Thoracic aorta (tissue), 2 donors: ENCODE measurements at regions not wholly inside any gene's neighbourhood (a gene's known extent, or its start where the extent isn't known, plus 50 kb on each side); places are given as distances from the start of the nearest gene placed in this dataset.

Experiments
- ATAC-seq: fragments of 150-250 bp; one replicate; pipeline ENCODE4 v1.8.0; 2017; ENCODE audit warnings: low read depth; ENCODE audit not compliant: insufficient number of reproducible peaks, low FRiP score
- DNase-seq: peaks from one replicate; pipeline ENCODE4 v3.0.0-alpha.2; 2020; ENCODE audit warnings: low spot score
- H3K27ac ChIP-seq, 2 donors: fragments of 200-600 bp; sonication (generic); 1 replicate in 1 of 2; 2 replicates in 1 of 2; pipeline ENCODE4 v1.5.1; 2016; ENCODE audit warnings: mild to moderate bottlenecking in 2 of 2, moderate library complexity in 2 of 2
- H3K27me3 ChIP-seq: fragments of 200-600 bp; sonication (generic); replicated peaks from 2 replicates; pipeline ENCODE4 v1.6.0; 2016; ENCODE audit warnings: mild to moderate bottlenecking; ENCODE audit not compliant: insufficient read depth
- H3K36me3 ChIP-seq: fragments of 200-600 bp; sonication (generic); one replicate; pipeline ENCODE4 v1.5.1; 2016
- H3K4me1 ChIP-seq, 2 donors: fragments of 200-600 bp; sonication (generic); 1 replicate in 1 of 2; 2 replicates in 1 of 2; pipeline versions ENCODE4 v1.5.1 to v1.6.0; 2016; ENCODE audit warnings: low read depth in 2 of 2, mild to moderate bottlenecking in 1 of 2; ENCODE audit not compliant: control insufficient read depth in 1 of 2
- H3K4me3 ChIP-seq: fragments of 200-600 bp; sonication (generic); 2 replicates; pipeline ENCODE4 v1.5.1; 2016; ENCODE audit warnings: mild to moderate bottlenecking
- H3K9me3 ChIP-seq: fragments of 200-600 bp; sonication (generic); 2 replicates; pipeline ENCODE4 v1.5.1; 2016
- CTCF ChIP-seq: fragments of 200-600 bp; sonication (generic); IDR thresholded peaks from one replicate; pipeline ENCODE4 v1.5.1; 2019; ENCODE audit warnings: antibody characterized with exemption

DNA sequence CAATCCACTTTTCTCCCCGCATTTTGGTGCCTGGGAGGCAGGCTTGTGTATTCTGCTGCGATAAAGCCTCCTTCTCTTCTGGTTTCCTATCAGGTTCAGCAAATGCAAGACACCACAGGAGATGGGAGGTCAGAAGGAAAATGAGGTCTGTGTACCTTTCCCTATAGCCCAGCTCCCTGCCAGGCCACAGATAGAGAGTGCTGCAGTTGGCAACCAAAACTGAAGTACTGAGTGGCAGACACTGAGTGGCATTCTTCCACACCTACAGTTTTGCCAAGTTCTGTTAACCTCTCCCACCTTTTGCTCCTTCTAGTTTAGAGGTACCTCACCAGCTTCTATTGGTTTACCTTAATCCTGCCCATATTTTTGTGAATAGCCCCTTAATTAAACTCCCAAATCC, 948.4 kb downstream of the SORCS1 start:
- DNase-seq (no peak), ATAC-seq (no peak)
- Histone ChIP-seq H3K27me3 (no peaks in the 10 kb centered on the region), H3K27ac (no peak overlapping the region), H3K4me1 (no peaks in the 10 kb centered on the region), H3K36me3 (no peaks in the 10 kb centered on the region), H3K9me3 (no peaks in the 10 kb centered on the region), H3K4me3 (no peak overlapping the region)
- TF ChIP-seq CTCF = no peak

DNA sequence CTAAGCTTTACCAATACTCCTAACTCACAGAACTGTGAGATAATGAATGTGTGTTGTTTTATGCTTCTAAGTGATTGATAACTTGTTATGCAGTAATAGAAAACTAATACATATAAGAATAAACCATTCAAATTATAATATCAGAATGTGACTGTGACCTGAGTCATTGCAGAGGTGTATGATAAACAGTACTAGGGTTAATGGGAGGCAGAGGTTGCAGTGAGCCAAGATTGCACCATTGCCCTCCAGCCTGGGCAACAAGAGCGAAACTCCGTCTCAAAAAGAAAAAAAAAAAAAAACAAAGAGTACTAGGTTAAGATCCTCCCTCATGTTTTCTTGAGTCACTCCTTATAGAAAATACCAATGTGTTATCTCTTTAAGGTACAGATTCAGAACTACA, 950.3 kb downstream of the SORCS1 start:
- H3K27me3 ChIP-seq = no peaks in the 10 kb centered on the region
- no peaks in the 10 kb centered on the region for H3K4me1 ChIP-seq
- H3K36me3 ChIP-seq = no peaks in the 10 kb centered on the region
- H3K27ac ChIP-seq = no peak overlapping the region
- DNase-seq = no peak
- no peak for ATAC-seq
- TF ChIP-seq CTCF = no peak
- no peak overlapping the region for H3K4me3 ChIP-seq
- H3K9me3 ChIP-seq = no peaks in the 10 kb centered on the region

DNA sequence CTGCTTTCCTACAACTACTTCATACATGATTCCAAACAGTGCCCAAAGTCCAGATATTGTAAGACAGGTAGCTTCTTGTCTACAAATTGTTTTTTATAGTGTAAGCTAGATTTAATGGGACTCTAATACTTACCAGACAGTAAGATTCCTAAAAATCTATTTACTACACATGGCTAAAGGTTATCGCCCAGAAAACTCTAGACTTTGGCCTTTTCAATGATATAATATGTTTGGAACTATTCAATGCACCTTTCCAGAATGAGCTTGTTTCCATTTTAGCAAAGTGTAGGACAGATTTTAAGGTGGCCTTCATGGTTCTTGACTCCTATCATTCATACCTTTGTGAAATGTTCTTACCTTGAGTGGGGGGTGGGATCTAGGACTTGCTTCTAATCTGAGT, 951.0 kb downstream of the SORCS1 start:
- Histone ChIP-seq H3K27ac (no peak overlapping the region), H3K36me3 (no peaks in the 10 kb centered on the region), H3K9me3 (no peaks in the 10 kb centered on the region), H3K27me3 (no peaks in the 10 kb centered on the region), H3K4me3 (no peak overlapping the region), H3K4me1 (no peaks in the 10 kb centered on the region)
- TF ChIP-seq CTCF = no peak
- ATAC-seq (no peak), DNase-seq (no peak)

- ATAC-seq (no peak), DNase-seq (no peak)
- Histone ChIP-seq H3K27me3 (no peaks in the 10 kb centered on the region), H3K4me3 (no peak overlapping the region), H3K36me3 (no peaks in the 10 kb centered on the region), H3K27ac (no peak overlapping the region), H3K4me1 (no peaks in the 10 kb centered on the region), H3K9me3 (no peaks in the 10 kb centered on the region)
- no peak for TF ChIP-seq CTCF
Observed at GRCh38 chr10:106198275-106198674, 966.2 kb downstream of the SORCS1 start.

DNA sequence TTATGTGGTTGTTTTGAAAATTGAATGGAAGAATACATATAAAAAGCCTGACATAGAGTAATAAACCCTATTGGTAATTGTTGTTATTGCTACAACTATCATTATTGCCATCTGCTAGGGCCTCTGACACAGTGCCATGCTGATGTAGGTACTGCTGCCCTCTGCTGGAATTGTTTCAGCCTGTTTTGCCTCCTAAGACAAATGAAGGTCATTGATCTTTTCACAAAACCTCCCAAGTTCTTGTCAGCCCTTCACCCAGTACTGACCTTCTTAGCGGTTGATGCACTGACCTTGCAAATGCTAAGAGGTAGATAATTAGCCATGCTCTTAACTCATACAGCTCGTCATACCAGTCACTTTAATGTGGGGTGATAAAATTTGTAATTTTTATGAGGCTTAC, 975.2 kb downstream of the SORCS1 start:
- Histone ChIP-seq H3K4me3 (no peak overlapping the region), H3K27me3 (no peaks in the 10 kb centered on the region), H3K36me3 (no peaks in the 10 kb centered on the region), H3K27ac (no peak overlapping the region), H3K9me3 (no peaks in the 10 kb centered on the region), H3K4me1 (no peaks in the 10 kb centered on the region)
- no peak for TF ChIP-seq CTCF
- no peak for DNase-seq
- no peak for ATAC-seq
